B cell (primary cell): ENCODE measurements at regions not wholly inside any gene's neighbourhood (a gene's known extent, or its start where the extent isn't known, plus 50 kb on each side); places are given as distances from the start of the nearest gene placed in this dataset.

Source experiments
- CTCF ChIP-seq: fragments of 200-600 bp; IDR thresholded peaks from one replicate; pipeline ENCODE4 v1.8.0; 2022; ENCODE audit warnings: antibody characterized with exemption, mild to moderate bottlenecking
- EZH2 ChIP-seq: IDR thresholded peaks from 2 replicates; pipeline ENCODE4 v1.6.1; 2012; ENCODE audit warnings: borderline replicate concordance, low read depth, mild to moderate bottlenecking, moderate library complexity, low read length; ENCODE audit not compliant: insufficient read depth, poor library complexity, severe bottlenecking

DNA sequence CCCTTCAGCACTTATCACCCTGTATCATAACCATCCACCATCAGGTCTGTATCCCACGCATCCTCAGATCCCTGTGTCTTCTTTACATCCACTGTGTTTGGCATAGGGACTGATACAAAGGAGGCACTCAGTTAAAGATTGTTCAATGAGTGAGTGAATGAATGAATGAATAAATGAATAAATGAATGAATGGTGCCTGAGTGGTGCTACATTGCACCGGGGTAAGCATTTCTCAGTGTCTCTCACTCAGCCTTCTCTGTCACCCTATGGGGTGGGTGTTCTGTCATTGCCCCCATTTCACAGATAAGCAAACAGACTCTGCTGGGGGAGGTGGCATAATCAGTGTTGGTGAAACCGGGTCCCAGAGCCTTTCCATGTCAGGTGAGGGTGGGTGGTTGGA is 56.6 kb upstream of the ID3 start:
- TF ChIP-seq EZH2 (no peak), CTCF (no peak)
